Activated CD8-positive, alpha-beta T cell treated with anti-CD3 and anti-CD28 coated beads for 36 hours (primary cell): ENCODE measurements at regions not wholly inside any gene's neighbourhood (a gene's known extent, or its start where the extent isn't known, plus 50 kb on each side); places are given as distances from the start of the nearest gene placed in this dataset.

Experiments used
- ATAC-seq: fragments of 200-7000 bp; cut with Tn5 transposase; one replicate; pipeline ENCODE4 v1.10.0; 2021; ENCODE audit warnings: mild to moderate bottlenecking, moderate library complexity
- CTCF ChIA-PET: fragments of 350-600 bp; sonication (Branson Sonifier 250); formaldehyde crosslinking; loops from one replicate; lab custom pipeline; 2021; ENCODE audit warnings: antibody characterized with exemption; lab: Charles Lee
- POLR2A ChIA-PET: fragments of 350-600 bp; sonication (Branson Sonifier 250); formaldehyde crosslinking; loops from one replicate; lab custom pipeline; 2021; ENCODE audit warnings: antibody characterized with exemption; lab: Charles Lee
- DNase-seq: peaks from one replicate; pipeline ENCODE4 v3.0.0-alpha.2; 2020
- H3K27ac Mint-ChIP-seq: one replicate; pipeline ENCODE4 v1.8.0; 2021; ENCODE audit warnings: mild to moderate bottlenecking, mixed read lengths
- H3K27me3 Mint-ChIP-seq: one replicate; pipeline ENCODE4 v1.8.0; 2021; ENCODE audit warnings: mixed read lengths
- H3K36me3 Mint-ChIP-seq: one replicate; pipeline ENCODE4 v1.8.0; 2021; ENCODE audit warnings: low read depth, mixed read lengths
- H3K4me1 Mint-ChIP-seq: one replicate; pipeline ENCODE4 v1.8.0; 2021; ENCODE audit warnings: low read depth, mixed read lengths
- H3K4me3 Mint-ChIP-seq: one replicate; pipeline ENCODE4 v1.8.0; 2021; ENCODE audit warnings: mild to moderate bottlenecking, moderate library complexity, mixed read lengths
- H3K9me3 Mint-ChIP-seq: one replicate; pipeline ENCODE4 v1.8.0; 2021; ENCODE audit warnings: mixed read lengths
- CTCF ChIP-seq: fragments of 200-600 bp; IDR thresholded peaks from one replicate; pipeline ENCODE4 v1.8.0; 2022; ENCODE audit warnings: antibody characterized with exemption, mild to moderate bottlenecking
- intact Hi-C: fragments of 100-400 bp; cut with micrococcal nuclease; formaldehyde crosslinking; loops from one replicate; pipeline ENCODE4 v1.10.0; 2022

GRCh38 chrX:20531667-20532066 lies 265.0 kb upstream of the RPS6KA3 start:
- no peak for TF ChIP-seq CTCF
- ATAC-seq = no peak
- no peaks in the 10 kb centered on the region for H3K9me3 Mint-ChIP-seq
- intact Hi-C loops = loop anchor here (5.0 to 10.0 kb wide), 2 partner anchors 946 to 1213 kb away; no protein-coding TSS in a partner anchor
- POLR2A ChIA-PET = no interaction called here
- no peak for DNase-seq
- no peaks in the 10 kb centered on the region for H3K36me3 Mint-ChIP-seq
- H3K4me3 Mint-ChIP-seq = no peak overlapping the region
- H3K4me1 Mint-ChIP-seq = peaks cover 6% of the 10 kb centered on the region
- H3K27ac Mint-ChIP-seq = no peak overlapping the region
- H3K27me3 Mint-ChIP-seq = peaks cover 25% of the 10 kb centered on the region
- CTCF ChIA-PET = interaction anchor here (1.1 to 1.3 kb wide), 3 partner anchors 26 to 948 kb away, joined by 3 to 5 read pairs (median 3); no protein-coding TSS in a partner anchor

- intact Hi-C loops = loop anchor here (5.0 to 10.0 kb wide), 2 partner anchors 947 to 1214 kb away; no protein-coding TSS in a partner anchor
- H3K4me1 Mint-ChIP-seq = peaks cover 6% of the 10 kb centered on the region
- no peaks in the 10 kb centered on the region for H3K9me3 Mint-ChIP-seq
- ATAC-seq (no peak), DNase-seq (peak; percentile 69)
- CTCF ChIA-PET = interaction anchor here (0.6 to 2.4 kb wide), 32 partner anchors 8 to 1216 kb away, joined by 3 to 15 read pairs (median 3); no protein-coding TSS in a partner anchor
- POLR2A ChIA-PET = interaction anchor here (0.6 to 0.7 kb wide), 2 partner anchors 205 to 344 kb away, joined by 3 to 4 read pairs; no protein-coding TSS in a partner anchor
- TF ChIP-seq CTCF = peak; percentile 59
- H3K27me3 Mint-ChIP-seq = peaks cover 25% of the 10 kb centered on the region
- no peak overlapping the region for H3K27ac Mint-ChIP-seq
- H3K4me3 Mint-ChIP-seq = no peak overlapping the region
- no peaks in the 10 kb centered on the region for H3K36me3 Mint-ChIP-seq
Measured at GRCh38 chrX:20530406-20530921, 263.8 kb upstream of the RPS6KA3 start.

GRCh38 chrX:20529711-20530110 lies 263.0 kb upstream of the RPS6KA3 start:
- no peak for DNase-seq
- CTCF ChIA-PET = interaction anchor here (0.5 to 2.4 kb wide), 28 partner anchors 8 to 1666 kb away, joined by 3 to 15 read pairs (median 4); no protein-coding TSS in a partner anchor
- H3K36me3 Mint-ChIP-seq = no peaks in the 10 kb centered on the region
- POLR2A ChIA-PET = interaction anchor here (0.6 to 0.7 kb wide), 2 partner anchors 205 to 343 kb away, joined by 3 to 4 read pairs; no protein-coding TSS in a partner anchor
- H3K9me3 Mint-ChIP-seq = no peaks in the 10 kb centered on the region
- no peak for ATAC-seq
- intact Hi-C loops = loop anchor here (5.0 to 10.0 kb wide), 2 partner anchors 948 to 1215 kb away; no protein-coding TSS in a partner anchor
- TF ChIP-seq CTCF = no peak
- H3K4me3 Mint-ChIP-seq = no peak overlapping the region
- peaks cover 6% of the 10 kb centered on the region for H3K4me1 Mint-ChIP-seq
- peaks cover 25% of the 10 kb centered on the region for H3K27me3 Mint-ChIP-seq
- H3K27ac Mint-ChIP-seq = no peak overlapping the region

- CTCF ChIA-PET = interaction anchor here (0.5 to 2.4 kb wide), 12 partner anchors 10 to 1667 kb away, joined by 3 to 15 read pairs (median 4); no protein-coding TSS in a partner anchor
- Mint-ChIP-seq H3K9me3 (no peaks in the 10 kb centered on the region), H3K36me3 (no peaks in the 10 kb centered on the region), H3K4me3 (no peak overlapping the region), H3K27ac (no peak overlapping the region), H3K4me1 (peaks cover 9% of the 10 kb centered on the region), H3K27me3 (peaks cover 22% of the 10 kb centered on the region)
- intact Hi-C loops = no loop called here
- DNase-seq = no peak
- no peak for TF ChIP-seq CTCF
- POLR2A ChIA-PET = no interaction called here
- ATAC-seq = no peak
Measured at GRCh38 chrX:20529301-20529700, 262.6 kb upstream of the RPS6KA3 start.

GRCh38 chrX:20527558-20528011 lies 260.9 kb upstream of the RPS6KA3 start:
- DNase-seq (no peak), ATAC-seq (peak; percentile 66)
- TF ChIP-seq CTCF = peak; percentile 53
- Mint-ChIP-seq H3K27me3 (peaks cover 19% of the 10 kb centered on the region), H3K4me1 (peaks cover 19% of the 10 kb centered on the region), H3K36me3 (no peaks in the 10 kb centered on the region), H3K9me3 (no peaks in the 10 kb centered on the region), H3K27ac (no peak overlapping the region), H3K4me3 (no peak overlapping the region)
- POLR2A ChIA-PET = no interaction called here
- intact Hi-C loops = no loop called here
- CTCF ChIA-PET = interaction anchor here (0.8 to 1.9 kb wide), 7 partner anchors 11 to 1231 kb away, joined by 3 to 7 read pairs (median 4); no protein-coding TSS in a partner anchor
